GM23338 (cell line): ENCODE measurements at regions not wholly inside any gene's neighbourhood (a gene's known extent, or its start where the extent isn't known, plus 50 kb on each side); places are given as distances from the start of the nearest gene placed in this dataset.

Experiments used
- CREB1 ChIP-seq: fragments of 250-450 bp; sonication (Bioruptor Pico); IDR thresholded peaks from 2 replicates; pipeline ENCODE4 v1.5.0; 2020; ENCODE audit warnings: low read depth, mild to moderate bottlenecking, moderate library complexity
- EZH2 ChIP-seq: fragments of 200-600 bp; sonication (generic); IDR thresholded peaks from one replicate; pipeline ENCODE4 v1.8.0; 2017; ENCODE audit warnings: antibody characterized with exemption, mild to moderate bottlenecking, low read depth; ENCODE audit not compliant: unreplicated experiment
- EZH2phosphoT487 ChIP-seq: fragments of 200-600 bp; sonication (generic); IDR thresholded peaks from one replicate; pipeline ENCODE4 v1.8.1; 2018; ENCODE audit warnings: antibody characterized with exemption; ENCODE audit not compliant: unreplicated experiment
- JUNB ChIP-seq: IDR thresholded peaks from one replicate; pipeline ENCODE4 v1.6.1; 2016; ENCODE audit warnings: antibody characterized with exemption; ENCODE audit not compliant: unreplicated experiment
- NANOG ChIP-seq: IDR thresholded peaks from 2 replicates; pipeline ENCODE4 v1.6.1; 2016; ENCODE audit warnings: antibody characterized with exemption, borderline replicate concordance
- POLR2AphosphoS5 ChIP-seq: IDR thresholded peaks from 2 replicates; pipeline ENCODE4 v1.6.1; 2016; ENCODE audit warnings: antibody characterized with exemption, low read depth
- STAT1 ChIP-seq: IDR thresholded peaks from one replicate; pipeline ENCODE4 v1.6.1; 2016; ENCODE audit warnings: antibody characterized with exemption; ENCODE audit not compliant: unreplicated experiment
- ZNF114 ChIP-seq: fragments of 250-450 bp; sonication (Bioruptor Pico); IDR thresholded peaks from 2 replicates; pipeline ENCODE4 v1.5.0; 2020; ENCODE audit warnings: mild to moderate bottlenecking, moderate library complexity
- ZNF331 ChIP-seq: fragments of 250-450 bp; sonication (Bioruptor Pico); IDR thresholded peaks from 2 replicates; pipeline ENCODE4 v1.5.0; 2020; ENCODE audit warnings: low read depth, mild to moderate bottlenecking, moderate library complexity
- TF ChIP-seq, protein P1 (sequence below), 2 experiments: fragments of 200-600 bp in 1 of 2; sonication (generic) in 1 of 2; conservative IDR thresholded peaks; 2 replicates each; pipeline versions ENCODE4 v1.5.1 to v1.6.1; 2016 to 2017; ENCODE audit warnings: antibody characterized with exemption in 2 of 2, low read depth in 2 of 2, mild to moderate bottlenecking in 2 of 2, moderate library complexity in 1 of 2
- TF ChIP-seq, protein P2 (sequence below): IDR thresholded peaks from one replicate; pipeline ENCODE4 v1.6.1; 2018; ENCODE audit warnings: antibody characterized with exemption; ENCODE audit not compliant: unreplicated experiment
- TF ChIP-seq, protein P3 (sequence below): IDR thresholded peaks from 2 replicates; pipeline ENCODE4 v1.6.1; 2016; ENCODE audit warnings: antibody characterized with exemption

DNA sequence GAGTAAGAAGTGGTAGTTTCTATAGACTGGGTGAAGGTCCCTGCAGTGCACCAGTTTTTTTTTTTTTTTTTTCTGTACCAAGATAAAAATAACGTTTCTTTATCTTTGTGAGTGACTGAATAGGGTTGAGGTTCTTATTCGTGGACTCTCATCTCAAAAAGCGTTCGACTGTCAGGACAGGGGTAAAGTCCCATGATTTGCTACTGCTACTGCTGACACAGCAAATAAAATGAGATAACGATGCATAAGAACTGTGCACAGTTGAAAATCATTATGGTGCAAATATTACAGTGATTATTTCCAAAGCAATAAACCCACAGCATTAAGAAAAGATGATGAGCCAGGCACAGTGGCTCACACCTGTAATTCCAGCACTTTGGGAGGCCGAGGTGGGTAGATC lies 482.0 kb upstream of the CHST9 start:
- TF ChIP-seq POLR2AphosphoS5 = no peak
- TF ChIP-seq, protein P1, sequence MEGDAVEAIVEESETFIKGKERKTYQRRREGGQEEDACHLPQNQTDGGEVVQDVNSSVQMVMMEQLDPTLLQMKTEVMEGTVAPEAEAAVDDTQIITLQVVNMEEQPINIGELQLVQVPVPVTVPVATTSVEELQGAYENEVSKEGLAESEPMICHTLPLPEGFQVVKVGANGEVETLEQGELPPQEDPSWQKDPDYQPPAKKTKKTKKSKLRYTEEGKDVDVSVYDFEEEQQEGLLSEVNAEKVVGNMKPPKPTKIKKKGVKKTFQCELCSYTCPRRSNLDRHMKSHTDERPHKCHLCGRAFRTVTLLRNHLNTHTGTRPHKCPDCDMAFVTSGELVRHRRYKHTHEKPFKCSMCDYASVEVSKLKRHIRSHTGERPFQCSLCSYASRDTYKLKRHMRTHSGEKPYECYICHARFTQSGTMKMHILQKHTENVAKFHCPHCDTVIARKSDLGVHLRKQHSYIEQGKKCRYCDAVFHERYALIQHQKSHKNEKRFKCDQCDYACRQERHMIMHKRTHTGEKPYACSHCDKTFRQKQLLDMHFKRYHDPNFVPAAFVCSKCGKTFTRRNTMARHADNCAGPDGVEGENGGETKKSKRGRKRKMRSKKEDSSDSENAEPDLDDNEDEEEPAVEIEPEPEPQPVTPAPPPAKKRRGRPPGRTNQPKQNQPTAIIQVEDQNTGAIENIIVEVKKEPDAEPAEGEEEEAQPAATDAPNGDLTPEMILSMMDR (conservative IDR thresholded peaks at IDR 0.05; ENCODE audit: low read depth in 2 of 2) = no peak
- no peak for TF ChIP-seq EZH2
- no peak for TF ChIP-seq EZH2phosphoT487
- TF ChIP-seq, protein P2, sequence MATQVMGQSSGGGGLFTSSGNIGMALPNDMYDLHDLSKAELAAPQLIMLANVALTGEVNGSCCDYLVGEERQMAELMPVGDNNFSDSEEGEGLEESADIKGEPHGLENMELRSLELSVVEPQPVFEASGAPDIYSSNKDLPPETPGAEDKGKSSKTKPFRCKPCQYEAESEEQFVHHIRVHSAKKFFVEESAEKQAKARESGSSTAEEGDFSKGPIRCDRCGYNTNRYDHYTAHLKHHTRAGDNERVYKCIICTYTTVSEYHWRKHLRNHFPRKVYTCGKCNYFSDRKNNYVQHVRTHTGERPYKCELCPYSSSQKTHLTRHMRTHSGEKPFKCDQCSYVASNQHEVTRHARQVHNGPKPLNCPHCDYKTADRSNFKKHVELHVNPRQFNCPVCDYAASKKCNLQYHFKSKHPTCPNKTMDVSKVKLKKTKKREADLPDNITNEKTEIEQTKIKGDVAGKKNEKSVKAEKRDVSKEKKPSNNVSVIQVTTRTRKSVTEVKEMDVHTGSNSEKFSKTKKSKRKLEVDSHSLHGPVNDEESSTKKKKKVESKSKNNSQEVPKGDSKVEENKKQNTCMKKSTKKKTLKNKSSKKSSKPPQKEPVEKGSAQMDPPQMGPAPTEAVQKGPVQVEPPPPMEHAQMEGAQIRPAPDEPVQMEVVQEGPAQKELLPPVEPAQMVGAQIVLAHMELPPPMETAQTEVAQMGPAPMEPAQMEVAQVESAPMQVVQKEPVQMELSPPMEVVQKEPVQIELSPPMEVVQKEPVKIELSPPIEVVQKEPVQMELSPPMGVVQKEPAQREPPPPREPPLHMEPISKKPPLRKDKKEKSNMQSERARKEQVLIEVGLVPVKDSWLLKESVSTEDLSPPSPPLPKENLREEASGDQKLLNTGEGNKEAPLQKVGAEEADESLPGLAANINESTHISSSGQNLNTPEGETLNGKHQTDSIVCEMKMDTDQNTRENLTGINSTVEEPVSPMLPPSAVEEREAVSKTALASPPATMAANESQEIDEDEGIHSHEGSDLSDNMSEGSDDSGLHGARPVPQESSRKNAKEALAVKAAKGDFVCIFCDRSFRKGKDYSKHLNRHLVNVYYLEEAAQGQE = no peak
- no peak for TF ChIP-seq JUNB
- no peak for TF ChIP-seq CREB1 (CRISPR knock-in tag)
- TF ChIP-seq, protein P3, sequence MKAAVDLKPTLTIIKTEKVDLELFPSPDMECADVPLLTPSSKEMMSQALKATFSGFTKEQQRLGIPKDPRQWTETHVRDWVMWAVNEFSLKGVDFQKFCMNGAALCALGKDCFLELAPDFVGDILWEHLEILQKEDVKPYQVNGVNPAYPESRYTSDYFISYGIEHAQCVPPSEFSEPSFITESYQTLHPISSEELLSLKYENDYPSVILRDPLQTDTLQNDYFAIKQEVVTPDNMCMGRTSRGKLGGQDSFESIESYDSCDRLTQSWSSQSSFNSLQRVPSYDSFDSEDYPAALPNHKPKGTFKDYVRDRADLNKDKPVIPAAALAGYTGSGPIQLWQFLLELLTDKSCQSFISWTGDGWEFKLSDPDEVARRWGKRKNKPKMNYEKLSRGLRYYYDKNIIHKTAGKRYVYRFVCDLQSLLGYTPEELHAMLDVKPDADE = no peak
- no peak for TF ChIP-seq ZNF331
- no peak for TF ChIP-seq STAT1
- TF ChIP-seq ZNF114 (CRISPR knock-in tag) = no peak
- no peak for TF ChIP-seq NANOG
